Astrocyte of the cerebellum (primary cell): ENCODE measurements at regions not wholly inside any gene's neighbourhood (a gene's known extent, or its start where the extent isn't known, plus 50 kb on each side); places are given as distances from the start of the nearest gene placed in this dataset.

Source experiments
- DNase-seq: peaks from one replicate; pipeline ENCODE4 v3.0.0-alpha.2; 2011; ENCODE audit warnings: low read depth
- H3K4me3 ChIP-seq: 2 replicates; pipeline ENCODE4 v1.5.1; 2011; ENCODE audit warnings: mild to moderate bottlenecking, low read depth, low read length, moderate library complexity
- CTCF ChIP-seq: IDR thresholded peaks from 2 replicates; pipeline ENCODE4 v1.5.1; 2012; ENCODE audit warnings: low read length, low read depth, moderate library complexity, mild to moderate bottlenecking; ENCODE audit errors: missing control alignments
- in situ Hi-C: cut with HindIII; loops from 2 replicates; pipeline ENCODE4 v1.10.0; 2017; ENCODE audit warnings: low sequenced_read_pairs

GRCh38 chr14:101243587-101244338, 317.5 kb upstream of the DIO3 start:
- no peak overlapping the region for H3K4me3 ChIP-seq
- DNase-seq: no peak
- in situ Hi-C loops: no loop called here
- no peak for TF ChIP-seq CTCF

GRCh38 chr14:101246894-101247841, 314.1 kb upstream of the DIO3 start:
- no peak for DNase-seq
- no peak overlapping the region for H3K4me3 ChIP-seq
- TF ChIP-seq CTCF: no peak
- in situ Hi-C loops: no loop called here

GRCh38 chr14:101247842-101248725, 313.2 kb upstream of the DIO3 start:
- DNase-seq: no peak
- no peak for TF ChIP-seq CTCF
- in situ Hi-C loops: no loop called here
- no peak overlapping the region for H3K4me3 ChIP-seq

GRCh38 chr14:101248840-101249675, 312.2 kb upstream of the DIO3 start:
- no peak for TF ChIP-seq CTCF
- H3K4me3 ChIP-seq: no peak overlapping the region
- in situ Hi-C loops: no loop called here
- DNase-seq: no peak

GRCh38 chr14:101249676-101250036, 311.6 kb upstream of the DIO3 start:
- in situ Hi-C loops: no loop called here
- H3K4me3 ChIP-seq: no peak overlapping the region
- TF ChIP-seq CTCF: no peak
- no peak for DNase-seq
